GM18907 (cell line): ENCODE measurements at regions not wholly inside any gene's neighbourhood (a gene's known extent, or its start where the extent isn't known, plus 50 kb on each side); places are given as distances from the start of the nearest gene placed in this dataset.

Source experiments
- ATAC-seq: cut with Tn5 transposase; IDR thresholded peaks from one replicate; pipeline ENCODE4 v1.9.1; 2021; ENCODE audit warnings: mild to moderate bottlenecking, moderate library complexity; ENCODE audit not compliant: unreplicated experiment

GRCh38 chr14:87187786-87188185, 805.2 kb downstream of the GALC start:
- ATAC-seq: no peak

DNA sequence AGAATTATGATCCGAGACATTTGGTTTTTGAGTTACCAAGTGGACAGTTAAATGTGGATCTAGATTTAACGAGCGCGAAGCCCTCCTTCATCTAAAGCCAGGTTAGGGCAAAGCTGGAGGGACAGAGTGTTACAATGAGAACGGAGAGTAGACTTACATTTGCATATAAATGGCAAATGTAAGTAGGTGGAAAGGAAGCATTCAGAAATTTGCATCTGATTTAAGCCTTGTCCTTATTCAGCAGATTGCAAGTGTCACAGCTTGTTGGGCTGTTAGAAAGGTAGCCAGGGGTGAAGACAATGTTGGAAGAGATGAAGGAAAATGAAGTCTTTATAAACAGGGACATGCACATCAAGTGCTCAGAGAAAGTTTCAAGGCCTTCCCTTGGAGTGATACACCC, 806.2 kb downstream of the GALC start:
- no peak for ATAC-seq

GRCh38 chr14:87185961-87186560, 806.9 kb downstream of the GALC start:
- ATAC-seq: no peak

DNA sequence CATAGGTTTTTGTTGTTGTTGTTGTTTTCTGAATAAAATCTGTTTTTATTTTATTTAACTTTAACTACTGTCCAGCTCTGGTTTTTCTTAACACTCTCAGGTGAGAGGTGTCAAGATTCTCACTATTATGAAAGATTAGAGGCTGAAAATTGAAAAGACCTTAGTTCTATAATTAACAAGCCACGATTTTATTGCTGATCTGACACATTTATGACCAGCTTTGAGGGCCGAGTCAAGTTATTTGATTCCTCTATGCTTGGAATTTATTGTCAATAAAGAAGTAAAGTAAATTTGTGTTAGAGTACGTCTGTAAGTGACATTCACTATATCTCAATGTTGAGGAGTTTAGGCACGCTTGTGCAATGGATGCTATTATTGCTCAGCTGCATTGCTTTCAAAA, 808.8 kb downstream of the GALC start:
- ATAC-seq: no peak

DNA sequence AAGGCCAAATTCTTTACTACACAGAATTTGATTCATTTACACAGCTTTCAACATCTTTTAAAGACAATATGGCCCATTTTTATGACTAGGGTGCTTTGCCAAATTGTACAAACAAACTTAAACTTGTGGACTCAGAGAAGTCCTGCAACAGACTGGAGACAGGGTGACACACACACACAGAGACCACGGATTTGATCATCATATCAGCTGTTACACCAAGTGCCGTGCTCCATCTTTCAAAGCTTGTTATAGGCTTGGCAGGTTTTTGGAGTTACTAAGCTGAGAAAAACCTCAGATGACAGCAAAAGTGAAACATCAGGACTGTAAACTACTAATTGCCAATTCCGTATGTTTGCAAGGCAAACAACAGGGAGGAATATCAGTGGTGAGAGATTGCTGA, 811.7 kb downstream of the GALC start:
- no peak for ATAC-seq

GRCh38 chr14:87179936-87180335, 813.0 kb downstream of the GALC start:
- no peak for ATAC-seq

- no peak for ATAC-seq
Observed at GRCh38 chr14:87178277-87178676, 814.7 kb downstream of the GALC start.

DNA sequence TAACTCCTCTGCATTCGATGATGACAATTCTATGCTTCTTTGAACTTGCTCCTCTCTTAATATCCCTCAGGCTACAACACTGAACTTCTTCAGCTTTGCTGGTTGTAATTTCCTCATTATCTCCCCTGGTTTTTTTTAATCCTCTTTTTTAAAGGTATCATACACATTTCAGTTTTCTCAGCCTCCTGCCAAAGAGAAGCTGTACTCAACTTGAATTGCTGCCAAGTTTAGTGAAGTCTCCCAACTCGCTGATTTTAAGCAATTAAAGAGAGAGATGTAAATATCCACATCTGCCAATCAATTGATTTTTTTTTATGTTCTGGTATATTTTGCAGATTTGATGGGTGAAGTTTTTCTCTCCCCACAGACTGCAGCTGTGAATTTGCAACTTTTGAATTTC, 817.8 kb downstream of the GALC start:
- ATAC-seq: no peak

DNA sequence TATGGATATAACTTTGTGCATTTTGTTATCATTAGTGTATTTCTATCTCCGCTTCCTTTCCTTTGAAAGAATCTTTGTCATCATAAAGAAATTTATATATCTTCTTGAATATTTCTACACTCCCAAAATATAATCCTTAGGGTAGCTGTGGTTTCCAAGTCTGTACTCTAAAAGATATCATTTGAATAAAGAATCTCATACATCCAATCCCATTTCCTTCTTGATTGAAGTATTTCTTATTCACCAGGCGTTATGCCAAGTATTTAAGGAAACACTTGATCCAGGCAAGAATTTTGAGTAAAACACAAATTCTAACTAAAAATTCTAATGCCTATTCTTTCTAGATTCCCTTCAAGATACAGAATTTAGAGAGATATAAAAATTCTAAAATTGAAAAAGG, 821.8 kb downstream of the GALC start:
- ATAC-seq: no peak

DNA sequence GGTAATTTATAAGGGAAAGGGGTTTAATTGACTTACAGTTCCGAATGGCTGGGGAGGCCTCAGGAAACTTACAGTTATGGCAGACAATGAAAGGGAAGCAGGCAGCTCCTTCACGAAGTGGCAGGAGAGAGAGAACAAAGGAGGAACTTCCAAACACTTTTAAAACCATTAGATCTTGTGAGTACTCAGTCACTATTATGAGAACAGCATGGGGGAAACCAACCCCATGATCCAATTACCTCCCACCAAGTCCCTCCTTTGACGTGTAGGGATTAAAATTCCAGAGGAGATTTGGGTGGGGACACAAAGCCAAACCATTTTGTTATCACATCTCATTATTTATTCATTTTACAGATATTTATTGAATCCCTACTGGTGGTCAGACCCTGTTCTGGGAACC, 822.8 kb downstream of the GALC start:
- no peak for ATAC-seq

GRCh38 chr14:87169362-87169761, 823.6 kb downstream of the GALC start:
- no peak for ATAC-seq

DNA sequence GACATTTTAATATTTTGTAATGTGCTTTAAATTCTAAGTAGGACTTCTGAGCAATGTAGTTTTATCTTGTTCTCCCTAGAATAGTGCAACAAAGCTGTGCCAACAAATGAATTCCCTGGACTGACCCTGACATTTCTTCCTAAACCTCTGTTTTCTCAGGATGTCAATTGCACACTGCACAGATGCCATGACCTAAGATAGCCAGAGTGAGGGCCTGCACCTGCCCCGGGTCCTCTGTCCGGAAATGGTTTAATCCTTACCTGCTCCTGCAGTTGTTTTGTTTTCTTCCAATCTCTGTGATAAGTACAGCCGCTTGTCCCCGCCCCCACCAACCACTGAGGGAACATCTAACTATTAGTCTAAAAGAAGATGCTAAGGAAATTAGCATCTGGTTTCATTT, 831.5 kb downstream of the GALC start:
- ATAC-seq: no peak

GRCh38 chr14:87160989-87161388, 832.0 kb downstream of the GALC start:
- no peak for ATAC-seq

DNA sequence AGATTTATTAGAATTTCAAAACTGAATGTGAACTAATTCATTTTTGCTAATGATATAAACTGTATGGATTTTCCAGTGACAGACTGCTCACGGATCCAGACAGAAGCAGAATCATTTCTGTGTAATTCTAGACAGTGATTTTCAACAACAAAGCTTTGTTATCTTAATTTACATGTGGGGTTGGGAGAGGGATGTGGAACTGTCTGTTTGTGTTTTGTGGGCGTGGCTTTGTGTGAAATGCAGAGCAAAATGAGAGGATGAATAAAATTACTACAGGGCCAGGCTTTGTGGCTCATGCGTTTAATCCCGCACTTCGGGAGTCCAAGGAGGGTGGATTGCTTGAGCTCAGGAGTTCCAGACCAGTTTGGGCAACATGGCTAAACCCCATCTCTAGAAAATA, 834.7 kb downstream of the GALC start:
- no peak for ATAC-seq

- no peak for ATAC-seq
Observed at GRCh38 chr14:87156878-87157277, 836.1 kb downstream of the GALC start.

DNA sequence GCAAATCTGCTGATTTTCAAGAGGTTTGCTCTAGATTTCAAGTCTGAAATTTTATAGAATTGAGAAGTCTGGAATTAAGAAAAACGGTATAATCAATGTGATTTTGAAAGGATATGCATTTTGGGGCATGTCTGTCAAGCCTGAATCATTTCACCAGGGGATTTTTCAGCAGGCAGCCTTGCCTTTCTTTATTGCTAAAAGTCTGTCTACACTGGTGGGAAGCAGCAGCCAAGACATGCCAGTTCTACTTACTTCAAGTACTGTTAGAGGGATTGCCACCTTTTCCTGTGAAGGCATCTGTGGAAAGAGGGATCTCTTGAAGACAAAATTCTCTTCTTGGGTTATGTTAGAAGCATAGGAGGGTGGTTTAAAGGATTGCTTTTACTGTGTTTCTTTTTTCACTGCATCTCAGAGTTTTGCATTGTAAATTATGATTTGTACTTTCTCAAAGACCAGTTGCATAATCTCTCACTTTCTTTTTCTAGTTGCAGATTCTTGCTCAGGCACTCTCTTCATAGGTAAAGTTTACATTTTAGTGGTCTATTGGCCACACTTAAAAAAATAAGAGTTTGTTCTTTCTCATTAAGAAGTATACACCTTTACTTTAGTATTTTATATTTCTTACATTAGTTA, 837.0 kb downstream of the GALC start:
- no peak for ATAC-seq

DNA sequence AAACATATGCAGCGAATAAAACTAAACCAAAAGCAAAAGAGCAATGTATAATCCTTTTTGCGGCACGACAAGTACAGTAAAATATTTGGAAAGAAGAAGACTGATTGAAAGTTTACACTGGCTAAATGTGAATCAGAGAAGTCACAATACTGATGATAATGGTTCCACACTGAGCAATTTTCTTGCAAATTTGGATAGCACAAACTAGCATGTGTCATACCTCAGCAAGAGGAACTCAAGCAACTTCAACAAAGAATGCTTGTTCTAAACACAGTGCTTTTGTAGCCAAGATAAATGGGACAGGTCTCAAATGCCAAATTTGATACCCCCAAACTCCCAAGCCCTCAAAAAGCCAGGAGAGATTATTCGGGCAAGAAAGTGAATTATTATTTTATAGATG, 839.1 kb downstream of the GALC start:
- no peak for ATAC-seq

DNA sequence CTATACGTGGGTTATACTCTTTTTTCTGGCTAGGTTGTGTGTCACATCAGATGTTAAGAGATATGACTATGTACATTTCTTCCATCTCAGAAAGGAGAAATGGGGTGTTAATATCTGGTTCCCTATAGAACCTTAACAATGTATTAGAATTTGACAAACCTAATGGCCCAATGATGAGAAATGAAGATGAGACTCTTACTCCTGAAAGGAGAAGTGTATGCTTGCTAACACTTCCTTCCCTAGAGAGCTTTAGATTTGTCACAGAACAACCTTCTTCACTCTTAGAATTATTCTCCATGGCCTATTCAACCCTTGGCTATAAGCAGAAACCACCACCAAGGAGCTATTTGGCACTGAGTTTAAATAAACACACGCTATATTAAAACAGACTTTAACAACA, 839.6 kb downstream of the GALC start:
- no peak for ATAC-seq

DNA sequence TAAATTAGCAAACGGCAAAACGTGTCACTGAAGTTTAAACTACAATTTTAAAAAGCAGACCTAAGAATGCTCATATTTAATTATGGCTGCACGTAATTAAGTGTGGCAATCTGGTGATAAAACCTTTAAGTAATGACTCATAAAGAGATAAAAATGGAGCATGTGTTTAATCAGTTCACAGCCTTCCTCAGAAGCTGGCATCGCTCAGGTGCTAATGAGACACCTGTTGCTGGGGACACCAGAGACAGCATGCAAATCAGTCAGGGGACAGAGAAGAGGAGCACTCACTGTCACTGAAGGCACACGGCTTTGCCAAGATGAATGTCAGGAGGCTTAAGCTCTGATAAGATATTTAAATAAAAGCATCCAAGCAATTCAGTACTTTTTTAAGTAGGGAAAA, 840.3 kb downstream of the GALC start:
- ATAC-seq: no peak

DNA sequence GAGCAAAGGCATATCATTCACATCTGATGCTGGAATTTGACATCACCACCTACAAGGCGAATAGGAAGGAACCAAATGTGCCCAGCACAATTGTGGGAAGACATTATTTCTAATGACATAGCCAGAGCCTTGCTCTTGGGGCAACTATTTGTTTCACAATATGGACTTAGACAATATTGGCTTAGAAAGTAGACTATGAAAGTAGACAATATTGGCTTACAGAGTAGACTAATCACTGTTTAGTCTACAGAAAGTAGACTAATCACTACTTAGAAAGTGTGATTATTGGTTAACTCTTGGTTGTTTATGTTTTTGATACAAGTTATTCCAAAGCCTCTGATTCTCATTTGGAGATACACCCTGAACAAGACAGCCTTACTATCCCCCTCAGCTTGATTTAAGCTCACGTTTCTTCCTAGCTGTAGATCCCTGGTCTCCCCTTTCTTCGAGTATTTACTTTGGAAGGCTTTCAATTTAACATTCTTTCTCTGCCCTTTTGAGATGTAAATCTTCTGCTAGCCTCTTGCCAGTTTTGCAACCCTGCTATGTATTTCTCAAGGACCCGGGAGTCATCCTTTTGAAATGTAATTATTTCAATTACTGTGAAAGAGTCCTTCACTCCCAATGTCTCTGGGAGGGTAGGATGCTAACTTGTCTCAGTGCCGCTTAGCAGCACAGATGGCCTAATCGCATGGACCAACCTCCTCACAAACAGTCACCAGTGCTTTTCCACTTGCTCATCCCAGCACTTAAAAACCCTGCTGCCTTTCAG, 843.2 kb downstream of the GALC start:
- no peak for ATAC-seq

GRCh38 chr14:87148655-87149054, 844.3 kb downstream of the GALC start:
- no peak for ATAC-seq

DNA sequence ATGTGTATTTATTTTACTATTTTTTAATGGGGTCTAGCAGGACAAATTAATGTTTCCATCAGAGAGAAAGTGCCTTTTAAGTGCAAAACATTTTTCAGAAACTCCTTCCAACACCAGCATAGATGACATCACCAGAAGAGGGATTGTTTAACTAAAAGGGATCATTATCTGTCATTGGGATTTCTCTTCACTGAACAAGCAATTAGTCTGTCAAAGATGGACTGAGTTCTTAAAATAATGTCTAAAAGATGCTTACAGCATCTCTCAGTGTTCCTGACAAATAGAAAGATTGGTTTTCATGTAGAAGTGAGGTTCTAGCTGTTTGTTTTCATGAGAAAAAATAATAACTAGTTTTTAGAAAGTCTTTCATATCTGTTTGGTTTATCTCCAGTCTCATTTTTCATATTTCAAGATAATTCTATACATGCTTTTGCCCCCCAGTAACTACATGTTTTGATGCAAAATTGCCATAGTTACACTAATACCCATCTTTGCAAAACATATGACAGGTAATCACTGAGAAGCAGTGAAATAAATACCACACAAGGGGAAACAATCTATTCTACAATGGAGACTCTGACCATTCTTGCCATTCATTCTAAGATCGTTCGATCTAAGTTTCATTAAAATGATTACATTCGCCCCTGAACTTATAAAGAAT, 850.3 kb downstream of the GALC start:
- no peak for ATAC-seq
